HG03175 (cell line): ENCODE measurements at regions not wholly inside any gene's neighbourhood (a gene's known extent, or its start where the extent isn't known, plus 50 kb on each side); places are given as distances from the start of the nearest gene placed in this dataset.
"Not testable (repeated sequence)": the region's sequence is repeated elsewhere in the genome, so short reads cannot be mapped to it uniquely, and the experiment has no call there.

Experiments
- ATAC-seq: cut with Tn5 transposase; IDR thresholded peaks from one replicate; pipeline ENCODE4 v1.9.1; 2021; ENCODE audit warnings: mild to moderate bottlenecking, moderate library complexity; ENCODE audit not compliant: unreplicated experiment

GRCh38 chr6:142633317-142633716, 311.7 kb downstream of the HIVEP2 start:
- no peak for ATAC-seq

GRCh38 chr6:142635130-142635529, 309.8 kb downstream of the HIVEP2 start:
- ATAC-seq = no peak

GRCh38 chr6:142637624-142638351, 307.2 kb downstream of the HIVEP2 start:
- ATAC-seq = no peak

GRCh38 chr6:142642651-142643050, 302.3 kb downstream of the HIVEP2 start:
- ATAC-seq = no peak

GRCh38 chr6:142644866-142645265, 300.1 kb downstream of the HIVEP2 start:
- no peak for ATAC-seq

DNA sequence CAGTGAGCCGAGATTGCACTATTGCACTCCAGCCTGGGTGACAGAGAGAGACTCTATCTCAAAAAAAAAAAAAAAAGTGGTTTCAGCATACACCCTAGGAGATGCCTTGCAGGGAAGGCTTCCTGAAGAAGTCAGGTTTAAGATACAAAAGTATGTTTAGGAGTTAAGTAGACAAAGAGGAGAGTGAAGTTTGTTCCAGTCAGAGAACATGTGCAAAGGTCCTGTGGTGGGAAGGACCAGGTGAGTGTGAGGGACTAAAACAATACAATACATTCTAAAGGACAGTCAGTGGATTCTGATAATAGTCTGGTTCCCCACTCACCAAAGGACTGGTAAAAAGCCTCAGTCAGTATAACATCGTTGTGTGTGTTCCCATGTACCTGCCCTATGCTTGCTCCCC, 299.3 kb downstream of the HIVEP2 start:
- no peak for ATAC-seq

GRCh38 chr6:142647449-142648035, 297.4 kb downstream of the HIVEP2 start:
- ATAC-seq = no peak

DNA sequence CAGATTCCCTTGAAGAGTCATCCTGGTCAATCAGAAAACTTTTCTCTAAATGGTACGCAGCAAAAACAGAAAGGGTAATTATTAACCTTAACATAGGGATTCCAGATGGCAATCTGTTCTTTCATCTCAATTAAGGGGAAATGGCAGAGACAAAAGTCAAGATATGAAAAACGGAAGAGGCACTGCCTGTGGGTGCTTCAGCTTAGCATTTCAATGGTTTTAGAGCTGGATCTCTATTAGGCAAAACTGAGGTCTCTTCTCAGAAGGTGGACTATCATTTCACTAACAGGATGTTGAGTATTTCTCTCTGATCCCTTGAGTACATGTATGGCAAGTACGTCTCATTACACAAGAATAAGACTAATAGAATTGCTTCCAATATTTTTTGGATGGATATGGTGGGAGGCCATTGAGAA, 296.9 kb downstream of the HIVEP2 start:
- no peak for ATAC-seq

DNA sequence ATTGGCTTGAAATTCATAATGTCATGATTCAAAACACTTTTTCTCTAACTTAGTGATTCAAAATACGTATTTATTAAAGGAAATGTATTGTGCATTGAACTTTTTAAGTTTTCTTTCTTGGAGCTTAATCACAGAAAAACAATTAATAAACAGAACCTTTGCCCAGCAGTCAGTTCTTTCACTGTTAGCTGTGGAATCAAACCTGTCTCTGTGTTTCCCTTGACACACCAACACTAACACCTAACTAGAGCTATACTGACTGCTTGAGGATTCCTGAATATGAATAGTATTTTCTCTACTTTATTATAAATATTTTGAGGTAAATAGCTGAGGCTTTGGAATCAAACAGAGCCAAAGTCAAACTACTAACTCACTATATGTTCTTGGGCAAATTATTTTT, 296.4 kb downstream of the HIVEP2 start:
- no peak for ATAC-seq

DNA sequence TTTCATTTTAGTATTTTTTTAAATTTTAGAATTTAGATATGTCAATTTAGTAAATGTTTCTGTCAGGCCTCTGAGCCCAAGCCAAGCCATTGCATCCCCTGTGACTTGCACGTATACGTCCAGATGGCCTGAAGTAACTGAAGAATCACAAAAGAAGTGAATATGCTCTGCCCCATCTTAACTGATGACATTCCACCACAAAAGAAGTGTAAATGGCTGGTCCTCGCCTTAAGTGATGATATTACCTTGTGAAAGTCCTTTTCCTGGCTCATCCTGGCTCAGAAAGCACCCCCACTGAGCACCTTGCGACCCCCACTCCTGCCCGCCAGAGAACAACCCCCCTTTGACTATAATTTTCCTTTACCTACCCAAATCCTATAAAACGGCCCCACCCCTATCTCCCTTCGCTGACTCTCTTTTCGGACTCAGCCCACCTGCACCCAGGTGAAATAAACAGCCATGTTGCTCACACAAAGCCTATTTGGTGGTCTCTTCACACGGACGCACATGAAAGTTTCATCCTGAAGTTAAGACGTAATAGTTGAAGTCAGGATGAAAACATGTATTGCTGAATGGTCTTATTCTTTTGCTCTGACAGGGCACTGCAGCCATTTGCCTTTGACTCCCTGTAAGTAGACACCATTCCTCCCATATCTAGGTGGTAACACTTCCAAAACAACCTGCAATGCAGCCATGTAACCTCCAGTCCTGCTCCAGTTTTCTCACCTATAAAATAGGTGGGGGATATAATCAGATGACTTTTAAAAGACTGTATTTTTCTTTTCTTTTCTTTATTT, 295.3 kb downstream of the HIVEP2 start:
- ATAC-seq = not testable (repeated sequence)

DNA sequence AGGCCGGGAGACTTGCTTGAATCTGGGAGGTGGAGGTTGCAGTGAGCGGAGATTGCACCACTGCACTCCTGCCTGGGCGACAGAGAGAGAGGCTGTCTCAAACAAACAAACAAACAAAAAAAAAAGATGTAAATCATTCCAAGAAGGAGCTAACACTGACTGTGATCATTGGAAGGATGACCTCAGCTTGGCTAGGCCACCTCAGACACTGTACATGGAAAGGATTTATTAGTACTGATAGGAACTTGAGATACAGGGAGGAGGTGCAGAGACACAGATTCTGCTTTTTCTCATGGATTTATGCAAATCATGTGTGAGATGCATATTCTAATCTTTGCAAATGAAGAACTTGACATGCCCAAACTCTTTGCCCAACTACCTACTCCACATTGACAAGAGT, 293.6 kb downstream of the HIVEP2 start:
- ATAC-seq = no peak

GRCh38 chr6:142653710-142654420, 291.1 kb downstream of the HIVEP2 start:
- no peak for ATAC-seq

- ATAC-seq = no peak
Measured at GRCh38 chr6:142659661-142660060, 285.3 kb downstream of the HIVEP2 start.

DNA sequence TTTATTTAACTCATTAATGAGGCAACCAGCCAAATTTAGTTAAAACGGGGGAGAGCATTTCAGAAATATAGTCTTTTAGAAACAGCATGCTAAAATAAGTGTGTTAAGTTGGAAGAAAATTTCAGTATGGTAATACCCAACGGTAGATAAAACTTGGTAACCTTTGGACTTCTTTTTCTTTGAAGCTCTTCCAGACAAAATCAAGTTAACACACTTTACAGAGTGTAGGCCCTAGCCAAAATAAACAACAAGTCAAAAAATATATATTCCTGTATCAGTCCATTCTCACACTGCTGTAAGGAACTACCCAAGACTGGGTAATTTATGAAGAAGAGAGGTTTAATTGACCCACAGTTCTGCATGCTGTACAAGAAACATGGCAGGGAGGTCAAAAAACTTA, 279.6 kb downstream of the HIVEP2 start:
- ATAC-seq = no peak

- no peak for ATAC-seq
Measured at GRCh38 chr6:142666599-142667185, 278.3 kb downstream of the HIVEP2 start.

- ATAC-seq = no peak
Measured at GRCh38 chr6:142669471-142670351, 275.3 kb downstream of the HIVEP2 start.

DNA sequence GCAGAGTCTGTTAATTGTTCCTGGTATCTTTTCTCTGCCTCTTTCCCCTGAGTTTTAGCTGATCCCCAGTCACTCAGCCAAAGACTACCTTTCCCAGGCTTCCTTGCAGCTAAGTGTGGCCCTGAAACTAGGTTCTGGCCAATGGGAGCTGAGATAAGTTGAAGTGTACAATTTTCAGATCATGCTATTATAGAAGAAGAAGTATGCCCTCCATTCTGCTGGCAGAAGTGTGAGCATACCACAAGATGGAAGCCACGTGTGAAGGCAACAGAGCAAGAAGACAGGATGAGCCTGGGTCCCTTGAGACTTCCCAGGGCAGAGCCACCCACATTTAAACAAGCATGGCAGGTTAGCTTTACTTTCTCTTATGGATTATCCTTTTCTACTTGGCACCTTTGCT, 273.2 kb downstream of the HIVEP2 start:
- ATAC-seq = peak; percentile 98

GRCh38 chr6:142675517-142675916, 269.5 kb downstream of the HIVEP2 start:
- ATAC-seq = no peak

- no peak for ATAC-seq
Measured at GRCh38 chr6:142676027-142676443, 268.9 kb downstream of the HIVEP2 start.

- ATAC-seq = no peak
Measured at GRCh38 chr6:142676647-142677192, 268.3 kb downstream of the HIVEP2 start.
